LNCaP clone FGC (cell line): ENCODE measurements at regions not wholly inside any gene's neighbourhood (a gene's known extent, or its start where the extent isn't known, plus 50 kb on each side); places are given as distances from the start of the nearest gene placed in this dataset.

Experiments used
- DNase-seq: peaks from one replicate; pipeline ENCODE4 v3.0.0-alpha.2; 2011; ENCODE audit warnings: low read depth
- H3K4me3 ChIP-seq: 2 replicates; pipeline ENCODE4 v1.5.1; 2011; ENCODE audit warnings: mild to moderate bottlenecking, low read depth, low read length, control low read depth
- CTCF ChIP-seq: IDR thresholded peaks from 2 replicates; pipeline ENCODE4 v1.5.1; 2012; ENCODE audit warnings: mild to moderate bottlenecking; ENCODE audit not compliant: control insufficient read depth, insufficient read depth; ENCODE audit errors: extremely low read depth

- TF ChIP-seq CTCF = no peak
- DNase-seq = no peak
- H3K4me3 ChIP-seq = no peak overlapping the region
These were observed 432.1 kb downstream of the ADAM29 start for GRCh38 chr4:175350246-175350645.

DNA sequence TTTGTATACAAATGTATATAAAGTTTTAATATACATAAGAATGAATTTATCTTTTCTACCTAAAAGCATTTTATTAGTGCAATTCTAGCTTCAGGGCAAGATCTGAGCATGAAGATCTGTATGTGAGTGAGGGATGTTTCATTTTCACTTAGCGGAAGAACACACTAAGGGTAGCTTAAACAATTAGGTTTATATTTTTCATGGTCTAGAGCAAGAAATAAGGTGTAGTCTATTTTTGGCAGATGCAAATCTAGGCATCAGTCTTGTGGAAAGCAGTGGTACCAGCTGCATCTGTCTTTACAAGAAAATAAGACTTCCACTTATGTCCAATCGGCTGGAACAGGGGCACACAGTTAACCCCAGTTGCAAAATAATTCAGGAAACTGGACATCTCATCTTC is 433.3 kb downstream of the ADAM29 start:
- TF ChIP-seq CTCF = no peak
- DNase-seq = no peak
- H3K4me3 ChIP-seq = no peak overlapping the region

DNA sequence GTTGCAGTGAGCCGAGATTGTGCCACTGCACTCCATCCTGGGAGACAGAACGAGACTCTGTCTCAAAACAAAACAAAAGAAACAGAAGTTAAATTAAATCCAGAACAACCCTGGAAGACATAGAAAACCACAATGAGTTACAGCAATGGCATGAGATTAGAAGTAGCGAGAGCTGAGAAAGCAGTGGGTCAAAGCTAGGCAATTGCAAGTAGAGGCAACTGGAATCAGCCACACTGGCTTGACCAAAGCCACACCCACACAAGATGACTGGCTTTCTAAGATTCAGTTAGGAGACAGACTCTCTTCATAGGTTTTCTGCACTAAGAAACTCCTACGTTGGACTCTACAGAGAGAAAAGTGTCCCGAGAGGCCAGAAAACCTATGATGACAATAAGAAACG is 443.0 kb downstream of the GPM6A start:
- DNase-seq = no peak
- no peak for TF ChIP-seq CTCF
- H3K4me3 ChIP-seq = no peak overlapping the region

- H3K4me3 ChIP-seq = no peak overlapping the region
- no peak for TF ChIP-seq CTCF
- no peak for DNase-seq
These were observed 441.0 kb downstream of the GPM6A start for GRCh38 chr4:175371091-175371490.

DNA sequence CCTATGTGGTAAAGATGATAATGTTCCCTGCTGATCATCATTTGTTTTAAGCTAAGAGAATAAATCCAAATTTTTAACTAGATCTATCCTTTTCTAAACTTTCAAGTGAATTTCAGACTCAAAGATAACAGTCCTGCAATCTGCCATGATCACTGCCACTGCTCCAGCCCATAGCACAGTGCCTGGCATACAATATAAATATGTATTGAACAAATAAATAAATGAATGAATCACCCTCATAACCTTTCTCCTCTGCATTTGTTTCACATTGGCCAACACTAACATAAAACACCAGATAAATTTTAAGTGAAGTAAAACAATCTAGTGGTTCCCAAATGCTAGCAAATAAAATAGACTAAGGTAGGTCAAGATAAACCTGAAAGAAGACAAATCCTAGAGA is 439.0 kb downstream of the GPM6A start:
- no peak overlapping the region for H3K4me3 ChIP-seq
- TF ChIP-seq CTCF = no peak
- DNase-seq = no peak

GRCh38 chr4:175374459-175374858 is 437.6 kb downstream of the GPM6A start:
- no peak for DNase-seq
- H3K4me3 ChIP-seq = no peak overlapping the region

More at GRCh38 chr4:175374459-175374858, 437.6 kb downstream of the GPM6A start:
- TF ChIP-seq CTCF = no peak
